SK-N-MC (cell line): ENCODE measurements at regions not wholly inside any gene's neighbourhood (a gene's known extent, or its start where the extent isn't known, plus 50 kb on each side); places are given as distances from the start of the nearest gene placed in this dataset.

Experiments used
- EZH2 ChIP-seq: fragments of 200-600 bp; sonication (generic); IDR thresholded peaks from one replicate; pipeline ENCODE4 v1.6.1; 2017; ENCODE audit warnings: antibody characterized with exemption
- FOXP2 ChIP-seq: optimal IDR thresholded peaks from 2 replicates; pipeline ENCODE3; 2011; ENCODE audit warnings: mild to moderate bottlenecking, moderate library complexity; ENCODE audit not compliant: insufficient read depth; ENCODE audit errors: extremely low read length, control extremely low read depth
- POLR2AphosphoS5 ChIP-seq: IDR thresholded peaks from 2 replicates; pipeline ENCODE4 v1.6.1; 2012; ENCODE audit warnings: mild to moderate bottlenecking, low read depth, low read length, borderline replicate concordance

GRCh38 chr4:33882246-33882990 lies 2361.9 kb downstream of the ARAP2 start:
- TF ChIP-seq POLR2AphosphoS5 (no peak), EZH2 (no peak), FOXP2 (no peak)
